DOHH2 (cell line): ENCODE measurements at regions not wholly inside any gene's neighbourhood (a gene's known extent, or its start where the extent isn't known, plus 50 kb on each side); places are given as distances from the start of the nearest gene placed in this dataset.

Source experiments
- EZH2phosphoT487 ChIP-seq: fragments of 200-600 bp; sonication (generic); IDR thresholded peaks from 2 replicates; pipeline ENCODE4 v1.6.1; 2017; ENCODE audit warnings: borderline replicate concordance, mild to moderate bottlenecking, antibody characterized with exemption, low read length, moderate library complexity, mixed read lengths
- TF ChIP-seq, protein P1 (sequence below): fragments of 200-600 bp; sonication (generic); IDR thresholded peaks from one replicate; pipeline ENCODE4 v1.5.1; 2014; ENCODE audit warnings: antibody characterized with exemption, mild to moderate bottlenecking, low read depth, low read length; ENCODE audit not compliant: poor library complexity, severe bottlenecking

DNA sequence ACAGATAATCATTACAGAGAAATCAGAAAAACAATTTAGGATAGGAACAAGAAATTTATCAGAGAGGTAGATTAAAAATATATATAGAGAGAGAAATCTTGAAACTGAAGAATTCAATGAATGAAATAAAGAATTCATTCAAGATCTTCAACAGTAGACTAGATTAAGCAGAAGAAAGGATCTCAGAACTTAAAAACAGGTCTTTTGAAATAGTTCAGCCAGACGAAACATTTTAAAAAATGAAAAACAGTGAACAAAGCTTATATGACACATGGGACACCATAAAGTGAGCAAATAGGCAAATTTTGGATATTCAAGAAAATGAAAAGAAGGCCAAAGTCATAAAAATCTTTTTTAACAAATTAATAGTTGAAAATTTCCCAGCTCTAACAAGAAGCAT, 138.8 kb downstream of the CASP12 start:
- TF ChIP-seq, protein P1, sequence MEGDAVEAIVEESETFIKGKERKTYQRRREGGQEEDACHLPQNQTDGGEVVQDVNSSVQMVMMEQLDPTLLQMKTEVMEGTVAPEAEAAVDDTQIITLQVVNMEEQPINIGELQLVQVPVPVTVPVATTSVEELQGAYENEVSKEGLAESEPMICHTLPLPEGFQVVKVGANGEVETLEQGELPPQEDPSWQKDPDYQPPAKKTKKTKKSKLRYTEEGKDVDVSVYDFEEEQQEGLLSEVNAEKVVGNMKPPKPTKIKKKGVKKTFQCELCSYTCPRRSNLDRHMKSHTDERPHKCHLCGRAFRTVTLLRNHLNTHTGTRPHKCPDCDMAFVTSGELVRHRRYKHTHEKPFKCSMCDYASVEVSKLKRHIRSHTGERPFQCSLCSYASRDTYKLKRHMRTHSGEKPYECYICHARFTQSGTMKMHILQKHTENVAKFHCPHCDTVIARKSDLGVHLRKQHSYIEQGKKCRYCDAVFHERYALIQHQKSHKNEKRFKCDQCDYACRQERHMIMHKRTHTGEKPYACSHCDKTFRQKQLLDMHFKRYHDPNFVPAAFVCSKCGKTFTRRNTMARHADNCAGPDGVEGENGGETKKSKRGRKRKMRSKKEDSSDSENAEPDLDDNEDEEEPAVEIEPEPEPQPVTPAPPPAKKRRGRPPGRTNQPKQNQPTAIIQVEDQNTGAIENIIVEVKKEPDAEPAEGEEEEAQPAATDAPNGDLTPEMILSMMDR = no peak
- TF ChIP-seq EZH2phosphoT487 = no peak
